ENCODE measurements at regions not wholly inside any gene's neighbourhood (a gene's known extent, or its start where the extent isn't known, plus 50 kb on each side); places are given as distances from the start of the nearest gene placed in this dataset.

GRCh38 chr2:118207889-118208288 is 119.6 kb downstream of the INSIG2 start:
- TF ChIP-seq CTCF (IDR thresholded peaks at IDR 0.05) (no peak), POLR2A (IDR thresholded peaks at IDR 0.05) (no peak)
